Stimulated activated CD8-positive, alpha-beta memory T cell treated with anti-CD3 and anti-CD28 coated beads, Interleukin-12 subunit alpha, Interleukin-12 subunit beta, amount 100 ng/mL, for 1 hour (primary cell): ENCODE measurements at regions not wholly inside any gene's neighbourhood (a gene's known extent, or its start where the extent isn't known, plus 50 kb on each side); places are given as distances from the start of the nearest gene placed in this dataset.
A peak's percentile ranks its signal among the peaks of the same experiment; 100 is the strongest.
"Not testable (repeated sequence)": the region's sequence is repeated elsewhere in the genome, so short reads cannot be mapped to it uniquely, and the experiment has no call there.

Source experiments
- DNase-seq: peaks from one replicate; pipeline ENCODE4 v3.0.0-alpha.2; 2020; ENCODE audit warnings: low read depth

DNA sequence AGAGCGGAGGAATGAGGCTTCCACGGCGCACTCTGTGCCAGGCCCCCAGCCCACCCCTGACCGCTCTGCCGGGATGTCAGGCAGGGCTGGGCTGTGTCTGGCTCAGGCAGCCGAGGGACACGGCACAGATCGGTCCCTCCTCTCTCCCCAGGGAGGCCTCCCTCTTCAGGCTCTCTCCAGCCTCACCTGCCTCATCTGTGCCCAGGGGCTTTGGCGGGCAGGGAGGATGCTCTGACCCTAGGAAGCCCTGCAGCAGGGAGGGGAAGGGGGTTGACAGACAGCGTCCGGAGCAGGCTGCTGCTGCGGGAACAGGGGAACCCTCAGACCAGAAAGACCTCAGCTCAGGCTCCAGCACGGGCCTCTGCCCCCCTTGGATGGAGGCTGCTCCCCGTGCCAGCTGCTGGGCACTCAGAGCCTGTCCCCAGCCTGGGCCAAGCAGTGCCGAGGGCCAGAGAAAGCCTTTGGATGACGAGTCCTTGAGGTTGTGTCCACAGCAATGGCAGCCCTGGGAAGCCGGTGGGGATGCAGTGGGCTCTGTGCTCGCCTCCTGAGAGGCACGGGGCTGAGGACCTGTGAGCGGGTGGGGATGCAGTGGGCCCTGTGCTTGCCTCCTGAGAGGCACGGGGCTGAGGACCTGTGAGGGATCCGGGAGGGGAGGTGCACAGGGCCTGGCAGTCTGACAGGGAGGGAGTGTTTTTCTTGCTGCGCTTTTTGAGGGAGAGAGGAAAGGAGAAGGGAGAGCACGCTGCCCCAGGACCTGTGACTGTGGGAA, 66.9 kb downstream of the FOXL3 start:
- no peak for DNase-seq

DNA sequence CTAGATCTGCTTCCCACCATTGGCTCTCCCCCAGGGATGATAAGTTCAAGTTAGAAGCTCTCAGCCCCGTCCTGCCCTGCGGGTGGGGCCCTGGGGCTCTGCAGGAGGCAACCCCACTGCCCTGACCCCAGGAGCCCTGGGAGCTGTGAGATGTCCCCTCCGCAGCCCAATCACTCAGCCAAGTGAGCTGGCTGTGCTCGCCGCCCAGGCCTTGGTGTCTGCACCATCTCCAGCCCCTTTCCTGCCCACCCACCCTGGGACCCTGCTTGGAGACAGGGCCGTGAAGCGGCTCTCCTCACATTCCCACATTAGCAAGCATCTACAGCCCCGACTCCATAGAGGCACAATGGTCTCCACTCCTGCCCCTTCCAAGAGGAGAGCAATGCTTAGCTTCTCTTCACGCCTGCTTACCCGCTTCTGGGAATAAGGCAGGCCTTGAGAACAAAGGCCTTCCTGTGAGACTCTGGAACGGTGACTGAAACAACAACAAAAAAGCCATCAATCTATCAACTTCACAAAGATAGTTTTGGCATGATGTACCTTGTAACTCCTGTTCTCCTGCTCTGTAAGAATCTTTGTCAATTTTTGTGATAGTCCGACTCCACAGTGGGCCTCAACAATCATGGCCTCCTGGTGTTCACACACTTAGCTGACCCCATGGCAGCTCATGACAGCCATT, 67.7 kb downstream of the FOXL3 start:
- no peak for DNase-seq

DNA sequence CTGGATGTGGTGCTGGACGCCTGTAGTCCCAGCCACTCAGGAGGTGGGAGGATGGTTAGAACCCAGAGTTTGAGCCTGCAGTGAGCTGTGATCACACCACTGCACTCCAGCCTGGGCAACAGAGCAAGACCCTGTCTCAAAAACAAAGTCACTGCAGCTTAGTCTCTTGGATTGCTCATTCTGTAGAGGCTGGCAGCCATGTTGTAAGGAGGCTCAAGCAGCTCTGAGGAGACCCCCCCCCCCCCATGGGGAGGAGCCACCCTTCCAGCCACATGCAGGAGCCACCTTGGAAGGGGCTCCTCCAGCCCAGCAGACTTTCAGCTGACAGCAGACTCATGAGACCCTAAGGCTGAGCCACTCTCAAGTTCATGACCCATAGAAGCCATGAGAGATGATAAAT, 68.4 kb downstream of the FOXL3 start:
- DNase-seq: no peak

DNA sequence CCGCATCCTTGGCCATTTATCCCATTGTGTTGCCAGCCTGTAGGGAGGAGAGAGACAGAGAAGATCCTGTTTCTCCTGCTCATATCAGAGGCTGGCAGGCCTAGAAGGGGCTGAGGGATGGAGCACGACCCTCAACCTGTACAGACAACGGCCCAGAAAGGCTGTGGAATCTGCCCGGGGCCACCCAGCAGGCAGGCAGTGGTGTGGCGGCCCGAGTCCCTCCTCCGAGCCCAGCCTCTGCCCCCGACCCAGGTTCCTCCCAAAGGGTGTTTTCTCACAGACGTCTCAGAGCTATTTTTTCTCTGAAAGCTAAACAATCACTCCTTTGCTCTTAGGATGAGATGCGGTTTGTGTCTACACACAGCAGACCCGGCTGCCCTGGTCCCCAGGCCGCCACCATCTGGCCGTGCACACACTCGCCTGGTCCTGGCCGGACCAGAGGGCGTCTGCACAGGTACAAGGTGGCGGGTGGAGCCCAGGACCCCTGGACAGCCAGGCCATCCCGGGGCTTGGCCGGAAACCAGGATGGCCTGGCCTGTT, 69.3 kb downstream of the FOXL3 start:
- no peak for DNase-seq

GRCh38 chr7:359766-360361, 69.9 kb downstream of the FOXL3 start:
- no peak for DNase-seq

GRCh38 chr7:360454-361100, 70.6 kb downstream of the FOXL3 start:
- DNase-seq: no peak

- not testable (repeated sequence) for DNase-seq
These were observed 71.2 kb downstream of the FOXL3 start for GRCh38 chr7:361182-361581.

- no peak for DNase-seq
These were observed 71.9 kb downstream of the FOXL3 start for GRCh38 chr7:361680-362401.

DNA sequence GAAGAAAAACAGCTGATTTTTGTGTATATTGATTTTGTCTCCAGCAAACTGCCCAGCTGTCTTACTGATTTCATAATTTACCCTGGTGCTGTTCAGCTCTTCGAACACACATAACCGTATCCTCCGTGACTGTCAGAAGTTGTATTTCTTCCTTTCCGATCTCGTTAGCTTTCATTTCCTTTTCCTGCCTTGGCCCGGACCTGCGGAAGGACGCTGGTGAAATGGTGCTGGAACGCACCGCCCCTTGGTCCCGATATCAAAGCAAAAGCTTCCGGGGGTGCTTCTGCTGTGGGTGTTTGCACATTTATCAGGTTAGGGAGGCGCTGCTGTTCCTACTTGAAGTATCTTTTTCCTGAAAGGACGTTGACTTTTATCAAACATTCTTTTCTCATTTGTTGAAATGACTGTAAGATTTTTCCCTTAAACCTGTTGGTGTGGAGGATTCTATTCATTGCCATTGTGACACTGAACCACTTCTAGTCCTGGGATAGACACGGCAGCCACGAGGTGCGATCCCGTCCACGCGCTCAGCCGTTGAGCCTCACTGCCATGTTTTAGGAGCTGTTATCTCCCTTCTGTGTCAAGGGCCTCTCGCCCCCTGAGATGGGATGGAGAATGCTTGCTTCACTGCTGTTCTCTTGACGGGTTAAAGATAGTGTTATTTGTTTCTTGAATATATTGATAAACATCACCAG, 72.6 kb downstream of the FOXL3 start:
- DNase-seq: peak; percentile 37

GRCh38 chr7:363626-364025, 73.7 kb downstream of the FOXL3 start:
- DNase-seq: no peak

DNA sequence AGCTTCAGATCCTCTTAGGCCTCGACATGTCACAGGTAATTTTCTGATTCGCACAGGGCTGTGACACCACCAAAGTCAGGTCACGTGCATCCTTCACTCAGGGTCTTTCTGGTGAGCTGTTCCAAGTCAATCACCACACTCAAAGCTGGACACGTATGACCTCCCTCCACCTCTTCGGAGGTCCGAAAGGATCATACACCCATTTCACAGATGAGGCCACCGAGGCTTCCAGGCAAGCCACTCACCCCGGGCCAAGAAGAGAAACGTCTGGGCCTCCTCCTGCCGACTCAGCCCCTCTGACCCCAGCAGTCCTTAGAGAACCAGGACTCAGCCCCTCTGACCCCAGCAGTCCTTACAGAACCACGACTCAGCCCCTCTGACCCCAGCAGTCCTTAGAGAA, 74.6 kb downstream of the FOXL3 start:
- DNase-seq: no peak

- no peak for DNase-seq
These were observed 75.6 kb downstream of the FOXL3 start for GRCh38 chr7:365593-365992.

DNA sequence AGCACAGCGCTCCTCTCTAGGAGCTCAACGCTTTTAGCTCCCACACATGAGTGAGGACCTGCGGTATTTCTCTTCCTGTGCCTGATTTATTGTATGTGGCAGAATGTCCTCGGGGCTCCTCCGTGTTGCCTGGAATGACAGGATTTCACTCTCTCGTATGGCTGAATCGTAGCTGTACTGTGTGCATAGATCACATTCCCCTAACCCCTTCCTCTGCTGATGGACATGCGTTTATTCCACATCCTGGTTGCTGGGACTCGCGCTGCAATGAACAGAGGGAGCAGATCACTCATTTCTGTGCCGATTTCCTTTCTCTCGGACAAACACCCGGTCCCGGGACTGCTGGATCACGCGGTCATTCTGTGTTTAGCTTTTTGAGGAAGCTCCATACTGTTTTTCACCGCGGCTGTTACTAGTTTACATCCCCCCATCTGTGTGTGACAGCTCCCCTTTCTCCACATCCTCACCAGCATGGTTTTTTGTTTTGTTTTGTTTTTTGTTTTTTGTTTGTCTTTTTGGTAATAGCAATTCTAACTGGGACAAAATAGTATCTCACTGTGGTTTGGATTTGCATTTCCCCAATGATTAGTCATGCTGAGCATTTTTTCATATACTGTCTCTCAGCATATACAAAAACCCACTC, 76.3 kb downstream of the FOXL3 start:
- DNase-seq: no peak

GRCh38 chr7:367351-367901, 77.5 kb downstream of the FOXL3 start:
- no peak for DNase-seq

DNA sequence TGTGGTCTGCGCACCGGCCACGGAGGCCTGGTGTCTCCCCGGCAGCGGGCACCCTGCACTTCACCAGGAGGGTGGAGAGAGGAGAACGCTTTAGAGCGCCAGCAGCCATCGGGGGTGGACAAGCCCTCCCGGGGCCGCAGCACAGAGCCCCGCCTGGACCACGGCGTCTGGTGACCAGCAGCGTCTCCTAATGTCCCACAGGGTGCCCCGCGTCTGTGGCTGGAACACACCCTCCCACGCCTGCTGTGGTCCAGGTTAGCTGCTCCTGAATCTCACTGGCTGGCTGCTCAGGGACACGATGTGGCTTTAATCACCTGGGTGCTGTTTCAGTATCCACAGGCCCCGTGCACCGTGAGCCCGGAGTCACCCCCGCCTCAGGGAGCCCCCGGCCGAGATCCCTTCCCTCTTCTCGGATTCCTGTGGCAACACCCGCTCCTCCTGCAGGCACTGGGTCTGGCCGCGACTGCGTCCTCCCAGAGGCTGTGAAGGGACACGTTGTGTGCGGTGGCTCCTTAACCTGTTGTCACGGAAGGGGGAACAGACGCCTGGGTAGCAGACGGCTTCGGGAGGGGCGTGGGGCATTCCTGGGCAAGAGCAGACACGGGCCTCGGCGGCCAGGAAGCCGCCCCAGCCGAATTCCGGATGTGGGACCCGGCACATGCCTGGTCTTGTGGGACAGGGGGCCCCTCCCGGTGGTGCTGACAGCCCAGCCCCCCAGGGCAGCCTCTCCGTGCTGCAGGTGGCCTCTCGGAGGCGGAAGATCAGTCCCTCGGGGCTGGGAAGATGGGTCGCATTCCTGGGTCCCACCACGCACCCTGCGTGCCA, 78.9 kb downstream of the FOXL3 start:
- no peak for DNase-seq

DNA sequence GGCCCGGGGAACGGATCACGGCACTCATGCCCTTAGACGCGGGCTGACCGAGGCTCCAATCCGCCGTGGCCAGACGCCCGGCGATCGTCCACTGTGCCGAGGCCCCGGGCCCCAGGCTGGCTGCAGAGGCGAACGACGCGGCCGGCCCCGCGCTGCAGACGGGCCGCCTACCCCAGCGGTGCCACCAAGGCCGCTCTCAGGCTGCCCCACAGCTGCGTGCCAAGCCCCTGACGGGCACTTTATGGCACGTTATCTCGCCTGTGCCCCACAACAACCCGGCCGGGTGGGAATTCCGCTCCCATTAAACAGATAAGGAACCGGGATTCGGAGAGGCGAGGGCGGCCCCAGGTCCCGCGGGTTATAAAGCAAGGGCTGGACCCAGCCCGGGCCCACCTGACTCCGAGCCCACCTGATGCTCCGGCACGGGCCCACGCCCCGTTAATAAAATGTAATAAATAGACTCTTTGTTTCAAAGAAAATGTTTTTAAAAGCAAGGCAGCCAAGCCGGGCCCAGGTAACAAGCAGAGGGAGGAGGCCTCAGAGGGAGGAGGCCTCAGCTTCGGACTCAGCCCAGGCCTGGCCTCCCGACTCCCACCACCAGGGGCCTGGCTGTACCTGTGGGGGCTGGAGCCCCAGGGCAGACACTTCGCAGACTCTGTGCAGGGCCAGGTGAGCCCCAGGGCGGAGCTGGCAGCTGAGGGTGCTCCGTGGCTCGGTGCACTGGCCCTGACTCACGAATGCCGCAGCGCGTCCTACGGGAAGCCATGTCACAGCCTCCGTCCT, 79.7 kb downstream of the FOXL3 start:
- DNase-seq: no peak

GRCh38 chr7:370259-370625, 80.3 kb downstream of the FOXL3 start:
- no peak for DNase-seq

DNA sequence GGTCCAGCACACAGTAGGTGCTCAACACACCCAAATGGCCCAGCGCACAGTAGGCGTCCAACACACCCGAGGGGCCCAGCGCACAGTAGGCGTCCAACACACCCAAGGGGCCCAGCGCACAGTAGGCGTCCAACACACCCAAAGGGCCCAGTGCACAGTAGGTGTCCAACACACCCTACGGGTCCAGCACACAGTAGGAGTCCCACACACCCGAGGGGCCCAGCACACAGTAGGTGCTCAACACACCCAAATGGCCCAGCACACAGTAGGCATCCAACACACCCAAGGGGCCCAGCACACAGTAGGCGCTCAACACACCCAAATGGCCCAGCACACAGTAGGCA, 80.8 kb downstream of the FOXL3 start:
- DNase-seq: no peak
